SK-N-MC (cell line): ENCODE measurements at regions not wholly inside any gene's neighbourhood (a gene's known extent, or its start where the extent isn't known, plus 50 kb on each side); places are given as distances from the start of the nearest gene placed in this dataset.

Experiments used
- EZH2 ChIP-seq: fragments of 200-600 bp; sonication (generic); IDR thresholded peaks from one replicate; pipeline ENCODE4 v1.6.1; 2017; ENCODE audit warnings: antibody characterized with exemption
- FOXP2 ChIP-seq: optimal IDR thresholded peaks from 2 replicates; pipeline ENCODE3; 2011; ENCODE audit warnings: mild to moderate bottlenecking, moderate library complexity; ENCODE audit not compliant: insufficient read depth; ENCODE audit errors: extremely low read length, control extremely low read depth
- POLR2AphosphoS5 ChIP-seq: IDR thresholded peaks from 2 replicates; pipeline ENCODE4 v1.6.1; 2012; ENCODE audit warnings: mild to moderate bottlenecking, low read depth, low read length, borderline replicate concordance

- TF ChIP-seq POLR2AphosphoS5 (no peak), EZH2 (no peak), FOXP2 (no peak)
These were observed 99.4 kb upstream of the SLC45A1 start for GRCh38 chr1:8218351-8219092.
